ENCODE measurements at regions not wholly inside any gene's neighbourhood (a gene's known extent, or its start where the extent isn't known, plus 50 kb on each side); places are given as distances from the start of the nearest gene placed in this dataset.

DNA sequence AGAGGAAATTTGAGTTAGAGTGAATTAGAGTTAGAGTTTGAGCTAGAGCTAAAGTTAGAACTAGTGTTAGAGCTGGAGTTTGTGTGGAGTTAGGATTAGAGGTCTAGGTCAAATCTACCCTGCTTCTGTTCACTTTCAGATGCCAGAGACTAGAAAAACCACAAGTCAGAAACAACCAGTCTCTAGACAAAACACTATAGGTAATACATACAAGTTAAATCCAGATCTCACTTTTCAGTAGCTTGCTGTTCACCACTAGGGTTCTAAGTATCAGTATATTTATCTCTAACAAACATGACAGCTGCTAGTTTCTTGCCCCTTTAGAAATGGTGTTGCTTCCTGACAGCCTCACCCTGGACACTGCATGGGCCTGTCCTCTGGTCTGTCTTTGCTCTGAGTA lies 300.7 kb downstream of the ARAP2 start:
- Histone ChIP-seq H3K9ac (ENCODE audit: low read length) (no peak overlapping the region), H3K4me2 (ENCODE audit: low read length) (no peak overlapping the region), H2AFZ (ENCODE audit: low read length) (no peak overlapping the region), H3K79me2 (ENCODE audit: insufficient read depth, low read length) (no peaks in the 10 kb centered on the region), H3F3A (ENCODE audit: insufficient read depth, low read length) (no peaks in the 10 kb centered on the region), H3K9me3 (ENCODE audit: low read length) (no peaks in the 10 kb centered on the region), H4K20me1 (ENCODE audit: insufficient read depth, low read length) (no peaks in the 10 kb centered on the region), H3K4me3 (ENCODE audit: low read depth, low read length, poor library complexity, severe bottlenecking) (no peak overlapping the region), H3K36me3 (ENCODE audit: insufficient read depth, low read length) (no peaks in the 10 kb centered on the region), H3K27ac (ENCODE audit: low read depth, low read length, poor library complexity, severe bottlenecking) (no peak overlapping the region), H3K4me1 (ENCODE audit: insufficient read depth, low read length, severe bottlenecking) (no peaks in the 10 kb centered on the region), H3K9me2 (ENCODE audit: low read depth, low read length) (no peaks in the 10 kb centered on the region), H3K27me3 (ENCODE audit: insufficient read depth, low read length) (no peaks in the 10 kb centered on the region)
- TF ChIP-seq, protein P1, sequence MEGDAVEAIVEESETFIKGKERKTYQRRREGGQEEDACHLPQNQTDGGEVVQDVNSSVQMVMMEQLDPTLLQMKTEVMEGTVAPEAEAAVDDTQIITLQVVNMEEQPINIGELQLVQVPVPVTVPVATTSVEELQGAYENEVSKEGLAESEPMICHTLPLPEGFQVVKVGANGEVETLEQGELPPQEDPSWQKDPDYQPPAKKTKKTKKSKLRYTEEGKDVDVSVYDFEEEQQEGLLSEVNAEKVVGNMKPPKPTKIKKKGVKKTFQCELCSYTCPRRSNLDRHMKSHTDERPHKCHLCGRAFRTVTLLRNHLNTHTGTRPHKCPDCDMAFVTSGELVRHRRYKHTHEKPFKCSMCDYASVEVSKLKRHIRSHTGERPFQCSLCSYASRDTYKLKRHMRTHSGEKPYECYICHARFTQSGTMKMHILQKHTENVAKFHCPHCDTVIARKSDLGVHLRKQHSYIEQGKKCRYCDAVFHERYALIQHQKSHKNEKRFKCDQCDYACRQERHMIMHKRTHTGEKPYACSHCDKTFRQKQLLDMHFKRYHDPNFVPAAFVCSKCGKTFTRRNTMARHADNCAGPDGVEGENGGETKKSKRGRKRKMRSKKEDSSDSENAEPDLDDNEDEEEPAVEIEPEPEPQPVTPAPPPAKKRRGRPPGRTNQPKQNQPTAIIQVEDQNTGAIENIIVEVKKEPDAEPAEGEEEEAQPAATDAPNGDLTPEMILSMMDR (IDR thresholded peaks at IDR 0.05; ENCODE audit: low read length): no peak
- TF ChIP-seq EZH2 (IDR thresholded peaks at IDR 0.05; ENCODE audit: borderline replicate concordance, low read length): no peak

DNA sequence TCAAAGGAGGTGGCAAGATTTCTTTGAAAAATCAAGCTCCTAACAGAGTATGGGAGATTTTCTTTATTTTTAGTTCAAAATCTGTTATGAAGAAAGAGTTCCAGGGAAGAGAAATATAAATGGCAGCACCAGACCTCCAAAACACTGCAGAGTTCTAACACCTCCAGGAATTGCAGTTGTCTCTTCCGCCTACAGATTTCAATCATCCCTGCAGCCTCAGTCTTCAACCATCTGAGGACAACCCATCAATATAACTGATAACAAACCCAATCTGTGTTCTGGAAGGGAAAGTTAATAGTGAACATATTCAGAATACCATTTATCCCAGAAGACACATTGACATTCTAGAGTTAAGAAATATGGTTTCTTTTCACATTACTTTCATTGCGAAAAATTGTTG lies 296.1 kb downstream of the ARAP2 start:
- Histone ChIP-seq H3K9ac (ENCODE audit: low read length) (no peak overlapping the region), H4K20me1 (ENCODE audit: insufficient read depth, low read length) (no peaks in the 10 kb centered on the region), H3K79me2 (ENCODE audit: insufficient read depth, low read length) (no peaks in the 10 kb centered on the region), H3K27ac (ENCODE audit: low read depth, low read length, poor library complexity, severe bottlenecking) (no peak overlapping the region), H3K4me1 (ENCODE audit: insufficient read depth, low read length, severe bottlenecking) (no peaks in the 10 kb centered on the region), H3K9me2 (ENCODE audit: low read depth, low read length) (no peaks in the 10 kb centered on the region), H3K9me3 (ENCODE audit: low read length) (no peaks in the 10 kb centered on the region), H3K4me3 (ENCODE audit: low read depth, low read length, poor library complexity, severe bottlenecking) (no peak overlapping the region), H2AFZ (ENCODE audit: low read length) (no peak overlapping the region), H3K36me3 (ENCODE audit: insufficient read depth, low read length) (no peaks in the 10 kb centered on the region), H3K27me3 (ENCODE audit: insufficient read depth, low read length) (no peaks in the 10 kb centered on the region), H3K4me2 (ENCODE audit: low read length) (no peak overlapping the region), H3F3A (ENCODE audit: insufficient read depth, low read length) (no peaks in the 10 kb centered on the region)
- no peak for TF ChIP-seq EZH2 (IDR thresholded peaks at IDR 0.05; ENCODE audit: borderline replicate concordance, low read length)
- TF ChIP-seq, protein P1 (IDR thresholded peaks at IDR 0.05; ENCODE audit: low read length): no peak

DNA sequence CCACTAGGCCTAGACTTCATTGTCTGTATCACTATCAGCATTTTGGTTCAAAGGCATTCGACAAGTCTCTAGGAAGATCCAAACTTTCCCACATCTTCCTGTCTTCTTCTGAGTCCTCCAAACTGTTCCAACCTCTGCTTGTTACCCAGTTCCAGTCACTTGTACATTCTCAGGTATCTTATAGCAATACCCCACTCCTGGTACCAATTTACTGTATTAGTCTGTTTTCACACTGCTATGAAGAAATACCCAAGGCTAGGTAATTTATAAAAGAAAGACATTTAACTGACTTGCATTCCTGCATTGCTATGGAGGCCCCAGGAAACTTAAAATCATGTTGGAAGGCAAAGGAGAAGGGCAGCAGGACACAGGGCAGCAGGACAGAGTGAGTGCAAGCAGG lies 293.9 kb downstream of the ARAP2 start:
- Histone ChIP-seq H3K36me3 (ENCODE audit: insufficient read depth, low read length) (no peaks in the 10 kb centered on the region), H3K4me2 (ENCODE audit: low read length) (no peak overlapping the region), H3K79me2 (ENCODE audit: insufficient read depth, low read length) (no peaks in the 10 kb centered on the region), H3K9ac (ENCODE audit: low read length) (no peak overlapping the region), H3F3A (ENCODE audit: insufficient read depth, low read length) (no peaks in the 10 kb centered on the region), H3K9me2 (ENCODE audit: low read depth, low read length) (no peaks in the 10 kb centered on the region), H4K20me1 (ENCODE audit: insufficient read depth, low read length) (no peaks in the 10 kb centered on the region), H3K27me3 (ENCODE audit: insufficient read depth, low read length) (no peaks in the 10 kb centered on the region), H2AFZ (ENCODE audit: low read length) (no peak overlapping the region), H3K4me3 (ENCODE audit: low read depth, low read length, poor library complexity, severe bottlenecking) (no peak overlapping the region), H3K4me1 (ENCODE audit: insufficient read depth, low read length, severe bottlenecking) (no peaks in the 10 kb centered on the region), H3K27ac (ENCODE audit: low read depth, low read length, poor library complexity, severe bottlenecking) (no peak overlapping the region), H3K9me3 (ENCODE audit: low read length) (no peaks in the 10 kb centered on the region)
- no peak for TF ChIP-seq EZH2 (IDR thresholded peaks at IDR 0.05; ENCODE audit: borderline replicate concordance, low read length)
- TF ChIP-seq, protein P1 (IDR thresholded peaks at IDR 0.05; ENCODE audit: low read length): no peak

Measured in OCI-LY1 (cell line).